PFSK-1 (cell line): ENCODE measurements at regions not wholly inside any gene's neighbourhood (a gene's known extent, or its start where the extent isn't known, plus 50 kb on each side); places are given as distances from the start of the nearest gene placed in this dataset.

ENCODE experiments used
- FOXP2 ChIP-seq: optimal IDR thresholded peaks from 2 replicates; pipeline ENCODE3; 2011; ENCODE audit warnings: borderline replicate concordance, control low read depth, inconsistent platforms; ENCODE audit not compliant: insufficient read depth; ENCODE audit errors: extremely low read length, extremely low read depth
- POLR2AphosphoS5 ChIP-seq: IDR thresholded peaks from 2 replicates; pipeline ENCODE4 v1.6.1; 2012; ENCODE audit warnings: low read depth, mild to moderate bottlenecking, control low read depth, low read length, moderate library complexity
- REST ChIP-seq, 2 experiments: IDR thresholded peaks; 2 replicates each; pipeline versions ENCODE4 v1.6.1 to v1.8.0; 2011 to 2012; ENCODE audit warnings: low read depth in 2 of 2, low read length in 2 of 2, control low read depth in 1 of 2, inconsistent platforms in 1 of 2, mild to moderate bottlenecking in 1 of 2, moderate library complexity in 1 of 2; ENCODE audit not compliant: insufficient read depth in 1 of 2
- SIN3A ChIP-seq: IDR thresholded peaks from 2 replicates; pipeline ENCODE4 v1.6.1; 2012; ENCODE audit warnings: mild to moderate bottlenecking, low read length, moderate library complexity, borderline replicate concordance; ENCODE audit not compliant: insufficient read depth
- TAF1 ChIP-seq: IDR thresholded peaks from 2 replicates; pipeline ENCODE4 v1.6.1; 2012; ENCODE audit warnings: low read length, control low read depth, borderline replicate concordance; ENCODE audit not compliant: insufficient read depth

DNA sequence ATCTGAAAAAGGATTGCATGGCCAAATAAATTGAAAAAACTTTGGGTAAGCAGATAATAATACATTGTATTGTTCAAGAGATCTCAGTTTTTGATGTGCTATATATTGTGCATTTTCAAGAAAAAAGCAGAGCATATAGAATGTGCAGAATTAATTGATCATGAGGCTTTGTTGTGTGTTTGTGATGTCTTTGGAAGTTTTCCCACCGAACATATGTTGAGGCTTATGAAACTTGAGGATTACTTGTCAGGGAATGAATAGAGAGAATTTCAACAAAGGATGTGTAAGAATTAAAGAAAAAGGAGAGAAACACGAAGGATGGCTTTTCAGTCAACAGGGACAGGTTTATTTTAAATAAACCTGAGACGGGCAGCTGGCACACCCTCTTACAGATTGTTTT lies 232.5 kb upstream of the POU1F1 start:
- TF ChIP-seq TAF1 (no peak), SIN3A (no peak), REST (IDR thresholded peaks at IDR 0.05; ENCODE audit: insufficient read depth in 1 of 2, low read depth in 2 of 2, low read length in 2 of 2) (no peak), POLR2AphosphoS5 (no peak), FOXP2 (no peak)
